Ovary (tissue), 7 donors: ENCODE measurements at regions not wholly inside any gene's neighbourhood (a gene's known extent, or its start where the extent isn't known, plus 50 kb on each side); places are given as distances from the start of the nearest gene placed in this dataset.

Experiments used
- DNase-seq, 5 donors: peaks; one replicate each; pipeline ENCODE4 v3.0.0-alpha.2; 2019 to 2020
- H3K27ac ChIP-seq, 2 donors: fragments of 200-600 bp; one replicate each; pipeline versions ENCODE4 v1.5.1 to v1.8.0; 2019 to 2022
- H3K27me3 ChIP-seq: fragments of 200-600 bp; one replicate; pipeline ENCODE4 v1.8.0; 2022
- H3K36me3 ChIP-seq: fragments of 200-600 bp; sonication (generic); one replicate; pipeline ENCODE4 v1.5.1; 2019
- H3K4me1 ChIP-seq: one replicate; pipeline ENCODE4 v1.8.1; 2013; ENCODE audit warnings: mild to moderate bottlenecking, moderate library complexity; ENCODE audit not compliant: insufficient read depth
- H3K4me3 ChIP-seq: fragments of 200-600 bp; sonication (generic); one replicate; pipeline ENCODE4 v1.5.1; 2017
- H3K9me3 ChIP-seq, 2 donors: fragments of 200-600 bp in 1 of 2; sonication (generic) in 1 of 2; one replicate each; pipeline versions ENCODE4 v1.5.1 to v1.8.1; 2013 to 2019; ENCODE audit warnings: mild to moderate bottlenecking in 1 of 2, moderate library complexity in 1 of 2
- EP300 ChIP-seq: sonication (generic); formaldehyde crosslinking; IDR thresholded peaks from one replicate; pipeline ENCODE4 v1.6.1; 2017; ENCODE audit warnings: antibody characterized with exemption
- POLR2A ChIP-seq: fragments of 450-650 bp; IDR thresholded peaks from one replicate; pipeline ENCODE4 v1.6.1; 2017; ENCODE audit warnings: antibody characterized with exemption, mild to moderate bottlenecking, moderate library complexity
- WGBS, 3 donors: extraction: QIAGEN DNeasy Blood & Tissue Kit in 1 of 3; methylation state at CpG; one replicate each; pipeline versions ENCODE4 v1.1.5 to v1.1.7; 2013 to 2017; 5-methylcytosine and 5-hydroxymethylcytosine counted together
- intact Hi-C, 4 donors: fragments of 100-400 bp; cut with DNase I; formaldehyde crosslinking; loops; one replicate each; pipeline versions ENCODE4 v1.11.0 to v1.15.1; 2022 to 2023
- TF ChIP-seq, protein P1 (sequence below), 3 donors: fragments of 450-650 bp in 2 of 3; fragments of 200-600 bp in 1 of 3; IDR thresholded peaks; one replicate each; pipeline versions ENCODE4 v1.5.1 to v1.8.0; 2016 to 2022; ENCODE audit warnings: antibody characterized with exemption in 3 of 3, mild to moderate bottlenecking in 1 of 3
- donor health status: DM: no; HTN: no; CAD: no; lungs with moderate emphysema.
- donor health status: DM: no; HTN: no; CAD: no.
- donor health status: Bipolar disorder and iron deficiency.
- donor health status: DM: no; HTN: no; CAD: no.
- donor health status: DM: yes; HTN: yes; CAD: no.

- H3K9me3 ChIP-seq: no peaks in the 10 kb centered on the region
- H3K4me3 ChIP-seq: no peak overlapping the region
- H3K36me3 ChIP-seq: no peaks in the 10 kb centered on the region
- no peak overlapping the region for H3K27ac ChIP-seq
- DNase-seq: no peak
- intact Hi-C loops: no loop called here
- H3K4me1 ChIP-seq: no peaks in the 10 kb centered on the region
- no peaks in the 10 kb centered on the region for H3K27me3 ChIP-seq
- no peak for TF ChIP-seq EP300
- TF ChIP-seq, protein P1, sequence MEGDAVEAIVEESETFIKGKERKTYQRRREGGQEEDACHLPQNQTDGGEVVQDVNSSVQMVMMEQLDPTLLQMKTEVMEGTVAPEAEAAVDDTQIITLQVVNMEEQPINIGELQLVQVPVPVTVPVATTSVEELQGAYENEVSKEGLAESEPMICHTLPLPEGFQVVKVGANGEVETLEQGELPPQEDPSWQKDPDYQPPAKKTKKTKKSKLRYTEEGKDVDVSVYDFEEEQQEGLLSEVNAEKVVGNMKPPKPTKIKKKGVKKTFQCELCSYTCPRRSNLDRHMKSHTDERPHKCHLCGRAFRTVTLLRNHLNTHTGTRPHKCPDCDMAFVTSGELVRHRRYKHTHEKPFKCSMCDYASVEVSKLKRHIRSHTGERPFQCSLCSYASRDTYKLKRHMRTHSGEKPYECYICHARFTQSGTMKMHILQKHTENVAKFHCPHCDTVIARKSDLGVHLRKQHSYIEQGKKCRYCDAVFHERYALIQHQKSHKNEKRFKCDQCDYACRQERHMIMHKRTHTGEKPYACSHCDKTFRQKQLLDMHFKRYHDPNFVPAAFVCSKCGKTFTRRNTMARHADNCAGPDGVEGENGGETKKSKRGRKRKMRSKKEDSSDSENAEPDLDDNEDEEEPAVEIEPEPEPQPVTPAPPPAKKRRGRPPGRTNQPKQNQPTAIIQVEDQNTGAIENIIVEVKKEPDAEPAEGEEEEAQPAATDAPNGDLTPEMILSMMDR (IDR thresholded peaks at IDR 0.05): no peak
- TF ChIP-seq POLR2A: no peak
Observed at GRCh38 chr4:100826067-100826466, 308.2 kb upstream of the EMCN start.

DNA sequence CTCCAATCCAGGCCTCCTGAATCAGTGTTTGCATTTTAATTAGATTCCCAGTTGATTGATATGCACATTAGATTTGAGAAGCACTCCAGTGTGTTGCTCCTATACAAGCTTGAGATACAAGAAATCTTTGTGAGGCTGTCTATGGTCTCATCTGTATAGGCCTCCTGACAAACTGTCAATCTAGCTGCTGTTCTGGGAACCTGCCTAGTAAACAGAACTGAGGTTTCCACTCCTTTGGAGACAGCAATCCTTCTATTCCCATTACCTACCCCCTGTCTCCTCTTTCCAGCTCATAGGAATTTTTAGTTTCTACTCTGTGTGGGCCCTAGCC is 306.1 kb upstream of the EMCN start:
- Histone ChIP-seq H3K9me3 (no peaks in the 10 kb centered on the region), H3K36me3 (no peaks in the 10 kb centered on the region), H3K27me3 (no peaks in the 10 kb centered on the region), H3K4me3 (no peak overlapping the region), H3K4me1 (no peaks in the 10 kb centered on the region), H3K27ac (no peak overlapping the region)
- DNase-seq: no peak
- intact Hi-C loops: no loop called here
- TF ChIP-seq EP300 (no peak), POLR2A (no peak)
- TF ChIP-seq, protein P1 (IDR thresholded peaks at IDR 0.05): no peak

- TF ChIP-seq EP300 (no peak), POLR2A (no peak)
- TF ChIP-seq, protein P1 (IDR thresholded peaks at IDR 0.05): no peak
- no peak overlapping the region for H3K27ac ChIP-seq
- DNase-seq: no peak
- H3K4me1 ChIP-seq: no peaks in the 10 kb centered on the region
- H3K36me3 ChIP-seq: no peaks in the 10 kb centered on the region
- no peak overlapping the region for H3K4me3 ChIP-seq
- intact Hi-C loops: no loop called here
- H3K27me3 ChIP-seq: no peaks in the 10 kb centered on the region
- WGBS, 3 donors: 80 to 88% (median 88%) methylated on average over 4 of the region's 4 CpGs
- H3K9me3 ChIP-seq: no peaks in the 10 kb centered on the region
Observed at GRCh38 chr4:100823066-100823992, 305.5 kb upstream of the EMCN start.

DNA sequence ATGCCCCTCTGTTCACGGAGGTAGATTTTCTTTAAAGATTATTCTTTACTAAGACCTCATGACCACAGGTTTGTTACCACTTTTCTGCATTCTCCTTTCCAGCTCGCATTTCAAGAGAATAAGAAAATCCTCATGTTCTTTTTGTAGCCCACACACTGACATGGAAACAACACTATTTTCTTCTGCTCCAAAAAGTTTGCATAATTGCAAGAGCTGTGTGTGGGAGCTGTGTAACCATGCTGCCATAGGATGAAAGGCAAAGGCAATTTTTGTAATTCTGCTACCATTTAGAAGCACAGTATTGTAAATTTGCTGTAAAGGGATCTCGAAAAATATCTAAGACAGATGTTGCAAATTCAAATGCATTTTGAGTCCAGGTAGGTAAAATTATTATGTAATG is 302.4 kb upstream of the EMCN start:
- no peak overlapping the region for H3K27ac ChIP-seq
- H3K36me3 ChIP-seq: no peaks in the 10 kb centered on the region
- DNase-seq: no peak
- TF ChIP-seq POLR2A (no peak), EP300 (no peak)
- TF ChIP-seq, protein P1 (IDR thresholded peaks at IDR 0.05): no peak
- H3K9me3 ChIP-seq: no peaks in the 10 kb centered on the region
- no peaks in the 10 kb centered on the region for H3K27me3 ChIP-seq
- intact Hi-C loops: no loop called here
- WGBS, 3 donors: 89 to 94% (median 91%) methylated on average over 3 of the region's 3 CpGs
- no peaks in the 10 kb centered on the region for H3K4me1 ChIP-seq
- H3K4me3 ChIP-seq: no peak overlapping the region
